ENCODE measurements at regions not wholly inside any gene's neighbourhood (a gene's known extent, or its start where the extent isn't known, plus 50 kb on each side); places are given as distances from the start of the nearest gene placed in this dataset.

DNA sequence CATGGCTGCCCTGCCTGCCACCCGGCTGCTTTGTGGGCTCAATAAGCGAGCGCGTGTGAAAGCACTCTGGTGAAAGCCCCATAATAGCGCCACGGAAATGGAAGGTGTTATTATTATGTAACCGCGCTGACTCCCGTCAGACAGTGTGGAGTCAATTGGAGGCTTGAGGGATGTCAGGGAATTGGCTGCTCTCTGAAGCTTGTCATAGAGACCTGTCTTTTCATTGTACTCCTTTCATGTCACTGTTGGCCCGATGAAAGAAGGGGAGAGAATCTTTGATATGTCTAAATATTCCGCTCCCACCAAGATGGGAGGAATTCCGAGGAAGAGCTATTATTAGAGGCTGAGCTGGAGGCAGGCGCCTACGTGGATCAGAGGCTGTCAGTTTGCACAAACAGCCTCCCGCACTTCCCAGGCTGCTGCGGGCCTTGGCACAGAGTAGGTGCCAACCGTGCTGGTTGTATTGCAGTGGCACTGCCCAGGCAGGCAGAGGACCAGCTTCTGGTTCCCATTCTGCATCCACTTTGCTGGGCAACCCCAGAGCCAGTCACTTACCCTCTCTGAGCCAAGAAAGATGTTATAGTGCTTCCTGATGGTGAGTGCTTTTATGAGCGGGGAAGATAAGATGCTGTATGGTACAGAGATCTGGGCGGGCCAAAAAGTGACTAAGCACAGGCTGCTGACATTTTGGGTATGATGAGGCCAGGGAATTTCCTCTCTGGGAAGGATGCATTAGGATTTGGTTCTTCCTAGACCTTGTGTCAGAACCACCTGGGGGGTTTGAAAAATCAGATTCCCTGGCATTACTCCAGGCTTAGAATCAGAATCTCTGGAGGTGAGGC, 151.4 kb downstream of the RPS24 start:
- DNase-seq (ENCODE audit: extremely low read depth in 1 of 2, low read depth in 1 of 2), result no peak

GRCh38 chr10:78185693-78186055, 152.0 kb downstream of the RPS24 start:
- DNase-seq (ENCODE audit: extremely low read depth in 1 of 2, low read depth in 1 of 2), result no peak

GRCh38 chr10:78186572-78186971, 152.9 kb downstream of the RPS24 start:
- no peak for DNase-seq (ENCODE audit: extremely low read depth in 1 of 2, low read depth in 1 of 2)

DNA sequence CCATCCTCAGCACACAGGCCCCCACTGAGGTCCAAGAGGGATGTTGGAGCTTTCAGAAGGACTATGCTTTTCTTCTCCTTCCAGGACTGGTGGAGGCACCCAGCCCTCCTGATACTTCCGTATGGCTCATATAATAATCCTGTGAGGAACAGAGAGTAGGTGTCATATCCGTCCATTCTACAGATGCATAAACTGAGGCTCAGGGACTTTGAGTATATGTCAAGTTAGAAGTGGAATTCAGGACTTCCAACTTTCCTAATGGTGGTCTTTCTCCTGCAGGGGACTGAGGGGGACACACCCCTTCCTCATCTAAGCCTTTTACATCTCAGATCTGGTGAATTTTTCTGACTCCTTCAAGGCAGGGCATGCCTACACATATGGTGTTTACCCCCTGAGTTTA, 153.7 kb downstream of the RPS24 start:
- DNase-seq (ENCODE audit: extremely low read depth in 1 of 2, low read depth in 1 of 2), result no peak

DNA sequence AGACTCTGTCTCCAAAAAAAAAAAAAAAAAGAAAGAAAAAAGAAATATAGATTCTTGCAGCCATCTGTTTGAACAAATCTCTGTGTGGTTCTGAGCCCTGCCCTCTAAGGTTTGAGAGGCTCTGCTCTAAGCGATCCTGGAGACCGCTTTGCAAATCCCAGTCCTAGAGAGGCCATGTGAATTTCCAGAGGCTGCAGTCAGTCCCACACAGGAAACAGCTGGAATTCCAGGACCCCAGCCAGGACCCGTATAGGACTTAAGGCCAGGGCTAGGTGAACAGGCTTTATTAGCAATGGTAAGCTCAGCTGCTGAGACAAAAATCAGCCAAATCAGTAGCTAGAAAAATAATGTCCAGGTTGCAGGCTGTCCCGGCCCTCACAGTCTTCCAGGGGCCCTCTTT, 154.8 kb downstream of the RPS24 start:
- no peak for DNase-seq (ENCODE audit: extremely low read depth in 1 of 2, low read depth in 1 of 2)

DNA sequence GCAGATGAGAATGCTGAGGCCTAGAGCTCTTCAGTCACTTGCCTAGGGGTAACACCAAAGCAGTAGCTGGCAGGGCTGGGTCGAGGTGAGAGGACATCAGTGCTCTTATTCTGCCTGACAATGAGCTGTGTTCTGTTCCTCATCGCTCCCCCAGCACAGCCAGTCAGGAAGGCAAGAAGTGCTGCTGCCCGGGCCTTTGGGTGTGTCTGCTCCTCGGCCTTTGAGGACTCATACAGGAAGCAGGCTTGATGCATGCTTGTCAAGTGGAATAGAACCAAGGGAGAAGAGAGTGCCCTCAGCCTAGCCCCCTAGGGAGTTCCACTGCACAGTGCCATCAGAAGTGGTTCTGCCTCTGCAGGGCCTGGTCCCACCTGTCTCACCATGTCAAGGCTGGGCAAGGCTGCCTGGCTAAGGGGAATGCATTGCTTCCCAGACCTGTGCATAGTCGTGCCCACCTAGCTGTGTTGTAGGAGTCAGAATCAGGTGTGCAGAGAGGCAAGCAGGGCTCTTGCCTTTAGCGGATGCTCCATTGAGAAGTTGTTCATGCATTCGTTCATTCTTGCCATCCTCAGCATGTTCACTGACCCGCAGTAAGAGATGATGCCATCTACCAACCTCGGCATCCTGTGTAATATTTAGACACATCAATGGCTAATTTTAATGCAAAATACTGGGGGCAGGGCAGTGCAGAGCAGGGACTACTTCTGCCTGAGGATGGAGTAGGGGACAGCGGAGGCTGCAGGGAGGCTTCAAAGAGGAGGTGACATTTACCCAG, 156.6 kb downstream of the RPS24 start:
- no peak for DNase-seq (ENCODE audit: extremely low read depth in 1 of 2, low read depth in 1 of 2)

GRCh38 chr10:78191301-78191700, 157.6 kb downstream of the RPS24 start:
- no peak for DNase-seq (ENCODE audit: extremely low read depth in 1 of 2, low read depth in 1 of 2)

DNA sequence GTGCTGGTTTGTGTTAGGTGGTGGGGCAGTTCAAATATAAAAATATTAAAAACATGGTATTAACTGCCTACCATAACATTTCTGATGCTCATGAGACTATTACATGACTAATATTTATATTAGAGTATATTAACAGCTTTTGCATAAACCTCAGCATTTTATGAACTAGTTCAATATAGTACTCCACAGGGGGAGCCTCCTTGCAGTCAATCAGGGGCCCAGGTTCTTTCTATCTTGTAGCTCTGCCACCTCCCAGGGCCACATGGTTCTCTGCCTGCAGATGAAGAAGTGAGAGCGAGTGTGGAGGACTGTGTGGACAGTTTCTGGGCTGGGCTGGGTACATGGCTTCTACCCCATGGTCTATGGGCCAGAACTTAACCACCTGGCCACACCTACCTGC, 159.5 kb downstream of the RPS24 start:
- DNase-seq (ENCODE audit: extremely low read depth in 1 of 2, low read depth in 1 of 2), result no peak

- DNase-seq (ENCODE audit: extremely low read depth in 1 of 2, low read depth in 1 of 2), result no peak
Observed at GRCh38 chr10:78194050-78194449, 160.4 kb downstream of the RPS24 start.

GRCh38 chr10:78194539-78195402, 161.1 kb downstream of the RPS24 start:
- no peak for DNase-seq (ENCODE audit: extremely low read depth in 1 of 2, low read depth in 1 of 2)

- no peak for DNase-seq (ENCODE audit: extremely low read depth in 1 of 2, low read depth in 1 of 2)
Observed at GRCh38 chr10:78196396-78196795, 162.7 kb downstream of the RPS24 start.

DNA sequence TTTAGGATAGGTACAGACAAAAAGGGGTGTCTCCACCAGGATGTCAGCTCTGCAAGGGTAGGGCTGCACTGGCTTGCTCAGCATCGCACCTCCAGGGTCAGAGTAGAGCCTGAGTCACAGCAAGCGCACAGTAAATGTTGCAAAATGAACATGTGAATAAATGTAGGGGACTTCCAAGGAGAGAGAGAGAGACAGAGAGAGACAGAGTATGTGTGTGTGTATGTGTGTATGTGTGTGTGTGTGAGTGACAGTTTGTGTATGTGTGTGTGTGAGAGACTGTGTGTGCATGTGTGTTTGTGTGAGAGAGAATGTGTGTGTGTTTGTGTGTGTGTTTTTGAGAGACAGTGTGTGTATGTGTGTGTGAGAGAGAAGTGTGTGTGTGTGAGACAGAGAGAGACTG, 163.3 kb downstream of the RPS24 start:
- no peak for DNase-seq (ENCODE audit: extremely low read depth in 1 of 2, low read depth in 1 of 2)

DNA sequence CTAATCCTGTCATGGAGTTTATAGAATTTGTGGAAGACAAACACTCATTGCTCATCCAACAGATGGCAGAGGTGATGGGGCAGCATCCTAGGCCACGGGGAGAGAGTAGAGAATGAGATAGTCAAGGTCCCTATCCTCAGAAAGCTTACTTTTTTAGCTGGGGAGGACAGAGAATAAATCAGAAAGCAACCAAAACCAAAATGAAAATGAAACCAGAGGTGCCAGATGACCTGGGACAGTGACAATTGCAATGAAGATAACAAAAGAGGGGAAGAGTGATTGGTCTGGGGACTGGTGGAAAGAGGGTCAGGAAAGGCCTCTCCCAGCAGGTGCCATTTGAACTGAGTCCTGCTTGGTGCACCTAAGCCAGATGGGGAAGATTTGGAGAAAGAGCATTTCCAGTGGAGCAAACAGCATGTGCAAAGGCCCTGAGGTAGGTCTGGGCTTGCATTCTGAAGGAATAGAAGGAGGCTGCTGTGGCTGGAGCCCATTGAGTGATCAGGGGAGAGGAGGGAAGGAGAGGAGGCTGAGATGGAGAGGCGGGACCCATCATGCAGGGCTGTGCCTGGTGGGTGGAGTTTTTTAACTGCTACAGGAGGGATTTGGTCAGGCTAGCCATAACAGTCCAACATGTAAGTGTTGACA, 164.1 kb downstream of the RPS24 start:
- no peak for DNase-seq (ENCODE audit: extremely low read depth in 1 of 2, low read depth in 1 of 2)

DNA sequence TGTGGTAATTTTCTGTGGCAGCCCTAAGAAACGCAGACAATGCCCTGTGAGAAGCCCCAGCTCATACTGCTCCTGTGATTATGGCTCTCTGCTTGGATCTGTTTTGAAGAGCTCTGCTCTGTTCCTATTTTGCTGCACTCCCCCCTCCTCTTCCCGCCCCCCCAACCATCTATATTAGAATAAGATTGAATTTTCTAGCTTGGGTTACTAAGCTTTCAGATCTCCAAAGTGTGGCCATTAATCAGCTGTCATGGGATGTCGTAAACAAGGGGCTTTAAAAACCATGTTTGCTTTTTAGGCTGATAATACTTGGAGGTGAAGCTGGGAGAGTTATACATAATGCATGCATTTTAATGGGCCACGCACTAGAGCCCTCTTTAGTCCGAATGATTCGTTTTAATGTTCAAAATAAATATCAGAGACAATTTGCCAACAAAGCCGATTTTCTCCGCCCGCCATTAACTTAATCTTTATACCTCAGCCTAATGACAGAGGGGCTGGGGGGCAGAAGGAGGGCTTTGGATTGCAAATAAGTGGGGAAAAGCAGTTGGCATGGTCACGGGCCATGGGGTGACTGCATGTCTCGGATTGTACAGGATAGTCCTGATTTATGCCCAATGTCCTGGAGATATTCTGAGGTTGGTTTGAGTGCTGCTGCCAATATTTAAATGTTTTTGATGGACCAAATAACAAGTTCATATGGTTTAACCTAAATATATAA, 165.5 kb downstream of the RPS24 start:
- DNase-seq (ENCODE audit: extremely low read depth in 1 of 2, low read depth in 1 of 2), result no peak

- no peak for DNase-seq (ENCODE audit: extremely low read depth in 1 of 2, low read depth in 1 of 2)
Observed at GRCh38 chr10:78199759-78200158, 166.1 kb downstream of the RPS24 start.

GRCh38 chr10:78200686-78201085, 167.0 kb downstream of the RPS24 start:
- no peak for DNase-seq (ENCODE audit: extremely low read depth in 1 of 2, low read depth in 1 of 2)

GRCh38 chr10:78202386-78202785, 168.7 kb downstream of the RPS24 start:
- DNase-seq (ENCODE audit: extremely low read depth in 1 of 2, low read depth in 1 of 2), result no peak

DNA sequence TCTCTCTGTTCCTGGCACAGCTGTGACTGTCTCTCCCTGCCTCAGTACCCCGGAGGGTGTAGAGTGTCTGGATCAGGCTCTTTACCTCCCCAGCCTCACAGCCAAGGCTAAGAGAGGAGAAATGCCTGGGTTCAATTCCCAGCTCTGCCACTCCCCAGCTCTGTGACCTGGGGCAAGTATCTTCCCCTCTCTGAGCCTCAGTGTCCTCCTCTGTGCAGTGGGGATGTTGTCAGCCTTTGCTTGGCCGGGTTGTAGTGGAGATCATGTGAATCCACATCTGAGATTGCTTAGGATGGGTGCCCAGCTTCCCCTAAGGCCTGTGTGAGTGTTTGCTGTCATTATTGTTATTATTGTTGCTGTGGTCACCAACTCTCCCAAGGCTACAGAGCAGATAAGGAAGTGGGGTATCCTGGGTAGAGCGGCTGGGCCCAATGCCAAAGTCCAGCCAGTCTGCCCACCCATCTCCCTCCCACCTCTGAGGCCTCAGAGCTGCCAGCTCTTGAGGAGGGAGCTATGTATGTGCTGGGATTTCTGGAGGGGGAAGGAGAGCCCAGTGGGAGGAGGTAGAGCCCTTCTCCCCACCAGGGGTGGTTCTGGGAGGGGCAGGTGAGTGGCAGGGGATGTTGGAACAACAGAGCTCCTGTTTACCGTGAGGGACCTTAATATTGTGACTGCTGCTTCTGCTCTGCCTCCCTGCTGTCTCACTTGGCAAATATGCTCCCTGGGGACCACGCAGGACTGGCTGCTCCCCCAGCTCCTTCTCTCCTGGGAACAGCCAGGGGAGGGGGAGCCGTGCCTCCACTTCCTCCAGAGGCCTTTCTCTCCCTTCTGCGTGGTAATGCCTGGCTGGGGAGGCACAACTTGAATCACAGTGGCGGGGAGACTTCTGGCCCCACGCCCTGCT, 170.5 kb downstream of the RPS24 start:
- DNase-seq (ENCODE audit: extremely low read depth in 1 of 2, low read depth in 1 of 2), result no peak

DNA sequence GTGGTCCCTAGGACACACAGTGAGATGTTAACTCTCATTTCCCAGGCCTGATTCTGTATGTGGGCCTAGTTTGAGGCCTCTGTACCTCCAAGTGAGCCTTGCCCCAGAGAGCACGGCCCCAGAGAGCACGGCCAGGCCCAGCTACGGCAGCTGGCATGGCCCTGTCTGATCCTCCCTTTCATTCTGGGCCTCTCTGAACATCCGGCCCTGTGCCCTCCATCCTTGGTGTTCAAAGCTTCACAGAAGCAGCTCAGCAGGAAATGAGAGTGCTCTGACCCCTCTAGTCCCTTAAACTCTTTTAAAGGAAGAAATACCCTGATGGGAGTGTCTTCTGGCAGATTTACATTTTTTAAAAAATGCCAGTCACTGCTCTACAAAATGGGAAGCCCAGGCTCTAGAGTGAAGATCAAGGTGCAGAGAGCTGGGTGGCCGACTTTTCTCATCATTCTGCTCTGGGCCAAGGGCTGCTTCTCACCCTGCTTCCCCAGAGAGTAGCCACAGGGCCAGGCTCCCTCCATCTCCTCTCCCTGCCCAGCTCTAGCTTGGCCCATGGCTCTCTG, 171.9 kb downstream of the RPS24 start:
- DNase-seq (ENCODE audit: extremely low read depth in 1 of 2, low read depth in 1 of 2), result no peak
